ENCODE measurements at regions not wholly inside any gene's neighbourhood (a gene's known extent, or its start where the extent isn't known, plus 50 kb on each side); places are given as distances from the start of the nearest gene placed in this dataset.

- DNase-seq (ENCODE audit: low read depth, low spot score) = no peak
Observed at GRCh38 chr11:79592824-79593223, 152.0 kb upstream of the TENM4 start.

GRCh38 chr11:79592406-79592805 lies 151.6 kb upstream of the TENM4 start:
- H3K27ac ChIP-seq = no peak overlapping the region

More at GRCh38 chr11:79592824-79593223, 152.0 kb upstream of the TENM4 start:
- H3K27ac ChIP-seq = no peak overlapping the region

DNA sequence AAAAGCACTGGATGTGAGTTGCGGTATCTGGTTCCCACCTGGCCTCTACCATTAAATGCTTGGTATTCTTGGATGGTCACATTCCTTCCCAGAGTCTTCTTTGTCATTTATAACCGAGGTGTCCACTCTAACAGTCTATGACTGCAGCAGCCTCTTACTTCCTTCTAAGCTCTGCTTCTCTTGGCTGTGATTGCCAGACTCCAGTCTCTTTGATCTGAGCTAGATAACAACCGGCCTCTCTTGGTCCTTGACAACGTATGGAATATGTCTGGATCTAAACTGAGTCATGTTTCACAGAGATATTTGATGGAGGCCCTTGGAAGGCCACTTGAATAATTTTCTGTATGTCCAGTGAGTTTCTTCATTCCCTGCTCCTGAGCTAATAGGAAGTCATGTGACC lies 141.6 kb upstream of the TENM4 start:
- H3K27ac ChIP-seq = no peak overlapping the region
- DNase-seq (ENCODE audit: low read depth, low spot score) = no peak

More at GRCh38 chr11:79592406-79592805, 151.6 kb upstream of the TENM4 start:
- DNase-seq (ENCODE audit: low read depth, low spot score) = no peak

- no peak overlapping the region for H3K27ac ChIP-seq
- no peak for DNase-seq (ENCODE audit: low read depth, low spot score)
Observed at GRCh38 chr11:79579063-79579462, 138.2 kb upstream of the TENM4 start.

- H3K27ac ChIP-seq = no peak overlapping the region
- no peak for DNase-seq (ENCODE audit: low read depth, low spot score)
Observed at GRCh38 chr11:79578116-79578515, 137.3 kb upstream of the TENM4 start.

GRCh38 chr11:79575701-79576100 lies 134.9 kb upstream of the TENM4 start:
- H3K27ac ChIP-seq = no peak overlapping the region
- no peak for DNase-seq (ENCODE audit: low read depth, low spot score)

DNA sequence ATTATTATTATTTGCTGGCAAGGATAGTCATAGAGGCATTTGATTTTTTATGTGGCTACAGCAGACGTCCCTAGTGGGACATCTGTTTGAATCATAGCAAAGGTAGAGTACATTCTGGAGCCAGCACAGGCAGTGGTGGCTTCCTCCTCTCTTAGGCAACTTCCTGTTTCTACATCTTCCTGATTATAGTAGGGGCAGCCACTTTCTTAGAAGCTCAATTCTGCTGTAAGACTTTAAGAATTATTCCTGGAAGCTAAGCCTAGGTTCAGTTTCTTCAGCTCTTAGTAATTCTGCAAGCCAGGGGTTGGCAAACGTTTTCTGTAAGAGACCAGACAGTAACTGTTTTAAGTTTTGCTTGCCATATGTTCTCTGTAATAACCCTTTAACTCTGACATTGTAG lies 129.3 kb upstream of the TENM4 start:
- no peak for DNase-seq (ENCODE audit: low read depth, low spot score)

DNA sequence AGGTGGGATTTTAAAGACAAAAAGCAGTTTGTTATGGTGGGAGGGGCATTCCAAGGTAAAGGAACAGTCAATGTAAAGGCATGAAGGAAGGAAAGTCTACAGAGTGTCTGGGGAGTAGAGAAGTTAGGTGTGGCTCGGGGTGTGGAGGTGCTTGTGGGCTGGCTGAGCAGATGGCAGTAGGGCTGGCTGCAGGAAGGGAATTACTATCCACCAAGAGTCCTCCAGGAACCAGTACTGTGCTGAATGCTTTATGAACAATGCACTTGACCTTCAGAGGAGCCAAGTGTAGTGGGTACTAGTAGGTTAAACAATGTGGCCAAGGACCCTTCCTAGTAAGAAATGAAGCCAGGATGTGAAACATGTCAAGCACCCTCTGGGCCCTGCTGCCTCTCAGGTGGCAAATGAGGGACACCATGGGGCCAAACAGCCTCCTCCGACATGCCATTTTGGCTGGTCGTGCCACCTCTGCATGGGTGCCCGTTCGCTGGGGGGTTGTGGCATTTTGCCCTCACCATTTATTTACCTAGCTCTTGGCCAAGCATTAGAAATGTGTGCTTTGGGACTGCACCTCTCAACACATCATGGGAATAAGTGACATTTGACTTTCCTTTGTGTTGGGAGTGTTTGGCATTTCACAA lies 123.6 kb upstream of the TENM4 start:
- DNase-seq (ENCODE audit: low read depth, low spot score) = no peak
- peak overlapping the region; percentile 5 for H3K27ac ChIP-seq

More for the DNA sequence above, 129.3 kb upstream of the TENM4 start:
- H3K27ac ChIP-seq = no peak overlapping the region

DNA sequence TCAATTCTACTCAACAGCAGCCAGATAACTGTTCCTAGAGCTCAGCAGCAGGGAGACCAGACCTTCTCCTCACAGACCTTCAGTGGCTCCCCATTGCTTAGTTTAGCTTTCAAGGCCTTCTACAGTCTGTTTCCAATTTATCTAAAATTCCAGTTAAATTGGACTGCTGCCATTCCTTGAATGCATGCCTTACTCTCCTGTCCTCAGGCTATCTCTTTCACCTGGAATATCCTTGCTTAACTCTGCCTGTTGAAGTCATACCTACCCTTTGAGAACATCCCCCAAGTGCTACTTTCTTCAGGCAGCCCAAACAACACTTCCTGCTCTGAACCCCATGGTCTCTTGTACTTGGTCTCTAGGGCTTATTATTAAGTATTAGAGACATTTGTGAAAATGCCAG lies 120.7 kb upstream of the TENM4 start:
- no peak overlapping the region for H3K27ac ChIP-seq
- DNase-seq (ENCODE audit: low read depth, low spot score) = no peak

- no peak for DNase-seq (ENCODE audit: low read depth, low spot score)
- H3K27ac ChIP-seq = no peak overlapping the region
Observed at GRCh38 chr11:79550809-79551208, 110.0 kb upstream of the TENM4 start.

GRCh38 chr11:79547256-79547655 lies 106.4 kb upstream of the TENM4 start:
- H3K27ac ChIP-seq = no peak overlapping the region
- no peak for DNase-seq (ENCODE audit: low read depth, low spot score)

DNA sequence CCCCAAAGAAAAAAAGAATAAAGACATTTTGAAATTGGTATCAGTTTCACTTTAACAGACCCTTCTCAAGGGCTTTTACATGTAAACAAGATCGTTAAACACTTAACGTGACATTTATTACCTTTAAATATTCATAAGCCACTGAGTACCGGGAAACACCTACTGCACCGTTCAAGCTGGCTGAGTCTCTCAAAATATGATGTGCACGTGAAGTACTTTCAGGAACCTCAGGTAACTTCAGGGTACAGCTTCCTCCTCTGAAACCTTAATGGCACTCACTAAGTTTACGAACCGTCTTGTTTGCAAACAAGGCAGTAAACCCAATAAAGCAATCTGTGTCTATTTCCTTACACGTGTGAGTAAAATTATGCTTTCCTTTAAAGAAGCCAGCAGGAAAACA lies 105.5 kb upstream of the TENM4 start:
- peak; percentile 31 for DNase-seq (ENCODE audit: low read depth, low spot score)
- H3K27ac ChIP-seq = no peak overlapping the region

GRCh38 chr11:79544361-79544760 lies 103.5 kb upstream of the TENM4 start:
- H3K27ac ChIP-seq = no peak overlapping the region
- no peak for DNase-seq (ENCODE audit: low read depth, low spot score)

- no peak overlapping the region for H3K27ac ChIP-seq
- DNase-seq (ENCODE audit: low read depth, low spot score) = no peak
Observed at GRCh38 chr11:79543101-79543500, 102.3 kb upstream of the TENM4 start.

DNA sequence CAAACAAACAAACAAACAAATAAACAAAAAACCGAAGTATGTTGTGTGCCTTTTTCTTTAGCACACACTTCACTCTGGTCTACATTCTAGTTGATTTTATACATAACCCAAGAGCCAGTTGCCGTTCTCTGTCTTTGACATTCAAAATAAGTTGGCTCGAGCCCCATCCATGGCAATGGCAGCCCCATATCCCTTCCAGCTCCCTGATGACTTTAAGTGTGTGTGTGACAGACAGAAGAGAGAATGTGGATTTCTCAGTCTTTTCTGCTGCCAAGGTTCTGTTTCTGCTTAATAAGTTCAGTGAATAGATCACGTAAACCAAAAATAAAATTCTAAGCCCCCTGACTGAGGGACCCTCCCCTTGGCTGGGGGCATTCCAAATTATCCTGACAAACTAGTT lies 100.6 kb upstream of the TENM4 start:
- DNase-seq (ENCODE audit: low read depth, low spot score) = no peak
- H3K27ac ChIP-seq = no peak overlapping the region

- no peak overlapping the region for H3K27ac ChIP-seq
- DNase-seq (ENCODE audit: low read depth, low spot score) = peak; percentile 24
Observed at GRCh38 chr11:79538775-79539174, 97.9 kb upstream of the TENM4 start.

- peak; percentile 24 for DNase-seq (ENCODE audit: low read depth, low spot score)
Observed at GRCh38 chr11:79536155-79536917, 95.5 kb upstream of the TENM4 start.

GRCh38 chr11:79535606-79536005 lies 94.8 kb upstream of the TENM4 start:
- DNase-seq (ENCODE audit: low read depth, low spot score) = no peak
- H3K27ac ChIP-seq = no peak overlapping the region

More at GRCh38 chr11:79536155-79536917, 95.5 kb upstream of the TENM4 start:
- no peak overlapping the region for H3K27ac ChIP-seq

DNA sequence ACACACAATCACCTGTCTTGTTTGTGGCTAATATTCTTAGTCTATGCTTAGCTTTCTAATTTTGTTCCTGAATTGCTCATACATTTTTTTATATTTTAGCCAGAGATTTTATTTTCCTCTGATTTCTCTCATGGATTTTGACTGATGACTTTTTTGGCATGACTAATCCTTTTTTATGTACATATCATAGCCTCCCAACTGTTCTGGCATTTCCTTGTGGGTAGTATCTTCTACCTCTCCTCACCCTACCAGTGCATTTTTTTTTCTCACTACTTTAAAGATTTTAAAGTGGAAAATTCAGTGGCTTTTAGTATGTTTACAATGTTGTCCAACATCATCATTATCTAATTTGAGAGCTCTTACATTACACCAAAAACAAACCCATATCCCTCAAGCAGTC lies 84.4 kb upstream of the TENM4 start:
- no peak overlapping the region for H3K27ac ChIP-seq
- no peak for DNase-seq (ENCODE audit: low read depth, low spot score)

- DNase-seq (ENCODE audit: low read depth, low spot score) = no peak
- no peak overlapping the region for H3K27ac ChIP-seq
Observed at GRCh38 chr11:79522626-79523025, 81.8 kb upstream of the TENM4 start.

- H3K27ac ChIP-seq = no peak overlapping the region
- peak; percentile 14 for DNase-seq (ENCODE audit: low read depth, low spot score)
Observed at GRCh38 chr11:79520086-79520485, 79.3 kb upstream of the TENM4 start.

GRCh38 chr11:79515781-79516180 lies 75.0 kb upstream of the TENM4 start:
- no peak for DNase-seq (ENCODE audit: low read depth, low spot score)
- no peak overlapping the region for H3K27ac ChIP-seq
